WTC11 (cell line): ENCODE measurements at regions not wholly inside any gene's neighbourhood (a gene's known extent, or its start where the extent isn't known, plus 50 kb on each side); places are given as distances from the start of the nearest gene placed in this dataset.

Experiments used
- ATAC-seq: fragments of 200-7000 bp; cut with Tn5 transposase; 2 replicates; pipeline ENCODE4 v1.10.0; 2021; ENCODE audit warnings: mild to moderate bottlenecking, moderate library complexity
- CTCF ChIA-PET: fragments of 300-600 bp; sonication (Branson Sonifier 250); formaldehyde crosslinking; loops from one replicate; lab custom pipeline; 2021; ENCODE audit warnings: antibody characterized with exemption; lab: Charles Lee
- POLR2A ChIA-PET: fragments of 350-600 bp; sonication (Branson Sonifier 250); formaldehyde crosslinking; loops from one replicate; lab custom pipeline; 2021; ENCODE audit warnings: antibody characterized with exemption; lab: Charles Lee
- DNase-seq: peaks from one replicate; pipeline ENCODE4 v3.0.0; 2021; ENCODE audit warnings: low spot score
- H3K27ac Mint-ChIP-seq: 2 replicates; pipeline ENCODE4 v1.8.0; 2021; ENCODE audit warnings: mixed read lengths
- H3K27me3 Mint-ChIP-seq: 2 replicates; pipeline ENCODE4 v1.8.0; 2021; ENCODE audit warnings: low read depth, mild to moderate bottlenecking, moderate library complexity, mixed read lengths
- H3K36me3 Mint-ChIP-seq: 2 replicates; pipeline ENCODE4 v1.8.0; 2021; ENCODE audit warnings: mixed read lengths
- H3K4me1 Mint-ChIP-seq: 2 replicates; pipeline ENCODE4 v1.8.0; 2022; ENCODE audit warnings: mixed read lengths
- H3K4me3 Mint-ChIP-seq: 2 replicates; pipeline ENCODE4 v1.8.0; 2021; ENCODE audit warnings: mild to moderate bottlenecking, moderate library complexity, mixed read lengths
- H3K9me3 Mint-ChIP-seq: 2 replicates; pipeline ENCODE4 v1.8.0; 2021; ENCODE audit warnings: mixed read lengths
- CBFB ChIP-seq: sonication (generic); formaldehyde crosslinking; IDR thresholded peaks from 2 replicates; pipeline ENCODE4 v1.8.1; 2022; ENCODE audit warnings: mild to moderate bottlenecking, low read depth, missing genetic modification reagents
- E2F4 ChIP-seq: sonication (generic); formaldehyde crosslinking; IDR thresholded peaks from 2 replicates; pipeline ENCODE4 v1.8.1; 2022; ENCODE audit warnings: low read depth, mild to moderate bottlenecking, moderate library complexity, missing genetic modification reagents, borderline replicate concordance
- ERG ChIP-seq: fragments of 250-450 bp; sonication (Bioruptor Pico); IDR thresholded peaks from 2 replicates; pipeline ENCODE4 v1.8.0; 2021; ENCODE audit warnings: mild to moderate bottlenecking
- FOXJ3 ChIP-seq: sonication (generic); formaldehyde crosslinking; IDR thresholded peaks from 2 replicates; pipeline ENCODE4 v1.9.0; 2021; ENCODE audit warnings: missing genetic modification reagents, mild to moderate bottlenecking, borderline replicate concordance
- FOXK1 ChIP-seq: sonication (generic); formaldehyde crosslinking; IDR thresholded peaks from 2 replicates; pipeline ENCODE4 v1.8.0; 2022; ENCODE audit warnings: mild to moderate bottlenecking, moderate library complexity, missing genetic modification reagents
- MAX ChIP-seq: sonication (generic); formaldehyde crosslinking; IDR thresholded peaks from 2 replicates; pipeline ENCODE4 v1.8.0; 2022; ENCODE audit warnings: mild to moderate bottlenecking, missing genetic modification reagents
- NR3C1 ChIP-seq: sonication (generic); formaldehyde crosslinking; conservative IDR thresholded peaks from 2 replicates; pipeline ENCODE4 v1.8.1; 2023; ENCODE audit warnings: low read depth, mild to moderate bottlenecking, missing genetic modification reagents
- PRDM15 ChIP-seq: sonication (generic); formaldehyde crosslinking; IDR thresholded peaks from 2 replicates; pipeline ENCODE4 v1.8.0; 2022; ENCODE audit warnings: missing genetic modification reagents
- PREB ChIP-seq: sonication (generic); formaldehyde crosslinking; IDR thresholded peaks from 2 replicates; pipeline ENCODE4 v1.8.1; 2022; ENCODE audit warnings: mild to moderate bottlenecking, missing genetic modification reagents, moderate library complexity, borderline replicate concordance
- SOX15 ChIP-seq: fragments of 250-450 bp; sonication (Bioruptor Pico); IDR thresholded peaks from 2 replicates; pipeline ENCODE4 v1.9.0; 2021; ENCODE audit warnings: mild to moderate bottlenecking
- SP1 ChIP-seq: sonication (generic); formaldehyde crosslinking; conservative IDR thresholded peaks from 2 replicates; pipeline ENCODE4 v1.8.1; 2022; ENCODE audit warnings: missing genetic modification reagents
- TEAD1 ChIP-seq: sonication (generic); formaldehyde crosslinking; IDR thresholded peaks from 2 replicates; pipeline ENCODE4 v1.8.0; 2022; ENCODE audit warnings: mild to moderate bottlenecking, missing genetic modification reagents
- USF1 ChIP-seq: sonication (generic); formaldehyde crosslinking; IDR thresholded peaks from 2 replicates; pipeline ENCODE4 v1.8.0; 2022; ENCODE audit warnings: mild to moderate bottlenecking, missing genetic modification reagents
- ZNF281 ChIP-seq: sonication (generic); formaldehyde crosslinking; IDR thresholded peaks from 2 replicates; pipeline ENCODE4 v1.8.0; 2023; ENCODE audit warnings: mild to moderate bottlenecking, missing genetic modification reagents
- ZNF416 ChIP-seq: fragments of 250-450 bp; sonication (Bioruptor Pico); IDR thresholded peaks from 2 replicates; pipeline ENCODE4 v1.9.0; 2021; ENCODE audit warnings: mild to moderate bottlenecking, inconsistent platforms
- ZNF532 ChIP-seq: fragments of 250-450 bp; sonication (Bioruptor Pico); IDR thresholded peaks from 2 replicates; pipeline ENCODE4 v1.9.0; 2021; ENCODE audit warnings: mild to moderate bottlenecking, borderline replicate concordance

- ATAC-seq, result no peak
These were observed 451.1 kb downstream of the RWDD3 start for GRCh38 chr1:95685081-95685480.

GRCh38 chr1:95686217-95686616, 452.2 kb downstream of the RWDD3 start:
- no peaks in the 10 kb centered on the region for H3K9me3 Mint-ChIP-seq
- H3K36me3 Mint-ChIP-seq, result no peaks in the 10 kb centered on the region
- ATAC-seq, result no peak
- no peak for TF ChIP-seq USF1 (CRISPR knock-in tag)
- no peak for TF ChIP-seq PRDM15 (CRISPR knock-in tag)
- TF ChIP-seq ZNF532, result no peak
- no peak for TF ChIP-seq SP1 (CRISPR knock-in tag)
- TF ChIP-seq NR3C1 (CRISPR knock-in tag), result no peak
- TF ChIP-seq ZNF416, result no peak
- TF ChIP-seq SOX15, result no peak
- no peak for TF ChIP-seq FOXJ3 (CRISPR knock-in tag)
- no peak for TF ChIP-seq FOXK1 (CRISPR knock-in tag)
- no peak for TF ChIP-seq CBFB (CRISPR knock-in tag)
- no peak for TF ChIP-seq MAX (CRISPR knock-in tag)
- TF ChIP-seq ZNF281 (CRISPR knock-in tag), result no peak

More at GRCh38 chr1:95685081-95685480, 451.1 kb downstream of the RWDD3 start:
- no peaks in the 10 kb centered on the region for H3K9me3 Mint-ChIP-seq
- no peak overlapping the region for H3K27ac Mint-ChIP-seq
- POLR2A ChIA-PET, result no interaction called here
- H3K36me3 Mint-ChIP-seq, result no peaks in the 10 kb centered on the region
- CTCF ChIA-PET, result no interaction called here
- H3K27me3 Mint-ChIP-seq, result no peaks in the 10 kb centered on the region
- no peak for TF ChIP-seq ERG
- TF ChIP-seq E2F4 (CRISPR knock-in tag), result no peak
- TF ChIP-seq TEAD1 (CRISPR knock-in tag), result no peak
- TF ChIP-seq PREB (CRISPR knock-in tag), result no peak
- no peak for DNase-seq
- no peak overlapping the region for H3K4me3 Mint-ChIP-seq
- peaks cover 12% of the 10 kb centered on the region for H3K4me1 Mint-ChIP-seq

More at GRCh38 chr1:95686217-95686616, 452.2 kb downstream of the RWDD3 start:
- H3K27ac Mint-ChIP-seq, result no peak overlapping the region
- H3K27me3 Mint-ChIP-seq, result no peaks in the 10 kb centered on the region
- POLR2A ChIA-PET, result no interaction called here
- no peak overlapping the region for H3K4me3 Mint-ChIP-seq
- no peak for DNase-seq
- peaks cover 12% of the 10 kb centered on the region for H3K4me1 Mint-ChIP-seq
- CTCF ChIA-PET, result no interaction called here
